Activated CD8-positive, alpha-beta T cell treated with anti-CD3 and anti-CD28 coated beads for 36 hours (primary cell): ENCODE measurements at regions not wholly inside any gene's neighbourhood (a gene's known extent, or its start where the extent isn't known, plus 50 kb on each side); places are given as distances from the start of the nearest gene placed in this dataset.

Source experiments
- ATAC-seq: fragments of 200-7000 bp; cut with Tn5 transposase; one replicate; pipeline ENCODE4 v1.10.0; 2021; ENCODE audit warnings: mild to moderate bottlenecking, moderate library complexity
- CTCF ChIA-PET: fragments of 350-600 bp; sonication (Branson Sonifier 250); formaldehyde crosslinking; loops from one replicate; lab custom pipeline; 2021; ENCODE audit warnings: antibody characterized with exemption; lab: Charles Lee
- POLR2A ChIA-PET: fragments of 350-600 bp; sonication (Branson Sonifier 250); formaldehyde crosslinking; loops from one replicate; lab custom pipeline; 2021; ENCODE audit warnings: antibody characterized with exemption; lab: Charles Lee
- DNase-seq: peaks from one replicate; pipeline ENCODE4 v3.0.0-alpha.2; 2020
- H3K27ac Mint-ChIP-seq: one replicate; pipeline ENCODE4 v1.8.0; 2021; ENCODE audit warnings: mild to moderate bottlenecking, mixed read lengths
- H3K27me3 Mint-ChIP-seq: one replicate; pipeline ENCODE4 v1.8.0; 2021; ENCODE audit warnings: mixed read lengths
- H3K36me3 Mint-ChIP-seq: one replicate; pipeline ENCODE4 v1.8.0; 2021; ENCODE audit warnings: low read depth, mixed read lengths
- H3K4me1 Mint-ChIP-seq: one replicate; pipeline ENCODE4 v1.8.0; 2021; ENCODE audit warnings: low read depth, mixed read lengths
- H3K4me3 Mint-ChIP-seq: one replicate; pipeline ENCODE4 v1.8.0; 2021; ENCODE audit warnings: mild to moderate bottlenecking, moderate library complexity, mixed read lengths
- H3K9me3 Mint-ChIP-seq: one replicate; pipeline ENCODE4 v1.8.0; 2021; ENCODE audit warnings: mixed read lengths
- CTCF ChIP-seq: fragments of 200-600 bp; IDR thresholded peaks from one replicate; pipeline ENCODE4 v1.8.0; 2022; ENCODE audit warnings: antibody characterized with exemption, mild to moderate bottlenecking
- intact Hi-C: fragments of 100-400 bp; cut with micrococcal nuclease; formaldehyde crosslinking; loops from one replicate; pipeline ENCODE4 v1.10.0; 2022

- Mint-ChIP-seq H3K9me3 (no peaks in the 10 kb centered on the region), H3K27ac (no peak overlapping the region), H3K27me3 (no peaks in the 10 kb centered on the region), H3K4me1 (no peaks in the 10 kb centered on the region), H3K4me3 (no peak overlapping the region), H3K36me3 (no peaks in the 10 kb centered on the region)
- ChIA-PET POLR2A (no interaction called here), CTCF (no interaction called here)
- no peak for TF ChIP-seq CTCF
- ATAC-seq (no peak), DNase-seq (no peak)
- intact Hi-C loops = no loop called here
These were observed 67.6 kb downstream of the HTR1A start for GRCh38 chr5:63894690-63895089.

GRCh38 chr5:63878788-63879187, 83.5 kb downstream of the HTR1A start:
- no peaks in the 10 kb centered on the region for H3K4me1 Mint-ChIP-seq
- CTCF ChIA-PET = no interaction called here
- no peaks in the 10 kb centered on the region for H3K9me3 Mint-ChIP-seq
- no peak overlapping the region for H3K27ac Mint-ChIP-seq
- H3K27me3 Mint-ChIP-seq = no peaks in the 10 kb centered on the region
- no peaks in the 10 kb centered on the region for H3K36me3 Mint-ChIP-seq
- no peak overlapping the region for H3K4me3 Mint-ChIP-seq
- intact Hi-C loops = no loop called here
- ATAC-seq = no peak
- POLR2A ChIA-PET = no interaction called here
- no peak for DNase-seq
- TF ChIP-seq CTCF = no peak

- no peaks in the 10 kb centered on the region for H3K27me3 Mint-ChIP-seq
- DNase-seq (no peak), ATAC-seq (no peak)
- CTCF ChIA-PET = no interaction called here
- H3K4me1 Mint-ChIP-seq = no peaks in the 10 kb centered on the region
- no peaks in the 10 kb centered on the region for H3K9me3 Mint-ChIP-seq
- H3K27ac Mint-ChIP-seq = no peak overlapping the region
- no peak for TF ChIP-seq CTCF
- POLR2A ChIA-PET = no interaction called here
- H3K4me3 Mint-ChIP-seq = no peak overlapping the region
- intact Hi-C loops = no loop called here
- no peaks in the 10 kb centered on the region for H3K36me3 Mint-ChIP-seq
These were observed 84.3 kb downstream of the HTR1A start for GRCh38 chr5:63877961-63878360.

GRCh38 chr5:63860379-63860778, 101.9 kb downstream of the HTR1A start:
- no peak overlapping the region for H3K27ac Mint-ChIP-seq
- POLR2A ChIA-PET = no interaction called here
- no peak overlapping the region for H3K4me3 Mint-ChIP-seq
- CTCF ChIA-PET = no interaction called here
- DNase-seq = no peak
- no peaks in the 10 kb centered on the region for H3K27me3 Mint-ChIP-seq
- no peak for ATAC-seq
- H3K36me3 Mint-ChIP-seq = no peaks in the 10 kb centered on the region
- TF ChIP-seq CTCF = no peak
- intact Hi-C loops = no loop called here
- H3K9me3 Mint-ChIP-seq = peaks cover 27% of the 10 kb centered on the region
- no peaks in the 10 kb centered on the region for H3K4me1 Mint-ChIP-seq

- ChIA-PET CTCF (no interaction called here), POLR2A (no interaction called here)
- DNase-seq (no peak), ATAC-seq (no peak)
- TF ChIP-seq CTCF = no peak
- no peak overlapping the region for H3K27ac Mint-ChIP-seq
- no peaks in the 10 kb centered on the region for H3K27me3 Mint-ChIP-seq
- no peak overlapping the region for H3K4me3 Mint-ChIP-seq
- intact Hi-C loops = no loop called here
- no peaks in the 10 kb centered on the region for H3K4me1 Mint-ChIP-seq
- no peaks in the 10 kb centered on the region for H3K36me3 Mint-ChIP-seq
- H3K9me3 Mint-ChIP-seq = peaks cover 18% of the 10 kb centered on the region
These were observed 108.2 kb downstream of the HTR1A start for GRCh38 chr5:63854076-63854475.
